Stomach (tissue), 4 donors: ENCODE measurements at regions not wholly inside any gene's neighbourhood (a gene's known extent, or its start where the extent isn't known, plus 50 kb on each side); places are given as distances from the start of the nearest gene placed in this dataset.

ENCODE experiments used
- EP300 ChIP-seq: sonication (generic); formaldehyde crosslinking; IDR thresholded peaks from one replicate; pipeline ENCODE4 v1.6.1; 2017; ENCODE audit warnings: antibody characterized with exemption
- POLR2A ChIP-seq, 4 donors: fragments of 450-650 bp; IDR thresholded peaks; one replicate each; pipeline ENCODE4 v1.6.1; 2016; ENCODE audit warnings: antibody characterized with exemption in 4 of 4, control low read depth in 2 of 4, mild to moderate bottlenecking in 1 of 4, moderate library complexity in 1 of 4
- TF ChIP-seq, protein P1 (sequence below), 7 experiments: fragments of 450-650 bp in 4 of 7; fragments of 200-600 bp in 3 of 7; sonication (generic) in 3 of 7; IDR thresholded peaks; one replicate each; pipeline ENCODE4 v1.5.1; 2016 to 2019; ENCODE audit warnings: antibody characterized with exemption in 7 of 7, control low read depth in 2 of 7, mild to moderate bottlenecking in 1 of 7

DNA sequence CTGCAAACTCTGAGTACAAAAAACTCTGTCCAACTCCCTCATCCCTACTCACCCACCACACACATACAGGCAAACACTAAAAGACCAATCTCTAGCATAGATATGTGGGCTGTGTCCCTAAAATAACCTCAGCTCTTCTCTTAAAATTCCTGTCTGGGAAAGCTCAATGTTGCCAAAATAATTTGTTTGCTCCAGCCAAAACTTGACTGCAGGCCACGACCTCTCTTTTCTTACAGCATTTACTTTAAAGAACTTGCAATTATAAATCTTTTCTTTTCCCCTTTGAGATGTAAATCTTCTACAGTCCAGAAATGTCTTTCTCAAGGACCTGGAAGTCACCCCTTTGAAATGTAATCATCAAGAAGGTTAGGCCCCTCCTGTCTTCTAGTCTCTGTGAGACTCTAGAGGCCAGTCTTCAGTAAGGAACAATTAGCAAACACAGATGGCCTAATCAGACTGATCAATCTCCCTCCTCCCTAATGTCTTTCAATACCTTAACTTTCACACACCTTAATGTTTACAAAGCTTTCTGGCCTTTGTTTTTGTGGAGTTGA is 483.6 kb upstream of the RGS18 start:
- TF ChIP-seq, protein P1, sequence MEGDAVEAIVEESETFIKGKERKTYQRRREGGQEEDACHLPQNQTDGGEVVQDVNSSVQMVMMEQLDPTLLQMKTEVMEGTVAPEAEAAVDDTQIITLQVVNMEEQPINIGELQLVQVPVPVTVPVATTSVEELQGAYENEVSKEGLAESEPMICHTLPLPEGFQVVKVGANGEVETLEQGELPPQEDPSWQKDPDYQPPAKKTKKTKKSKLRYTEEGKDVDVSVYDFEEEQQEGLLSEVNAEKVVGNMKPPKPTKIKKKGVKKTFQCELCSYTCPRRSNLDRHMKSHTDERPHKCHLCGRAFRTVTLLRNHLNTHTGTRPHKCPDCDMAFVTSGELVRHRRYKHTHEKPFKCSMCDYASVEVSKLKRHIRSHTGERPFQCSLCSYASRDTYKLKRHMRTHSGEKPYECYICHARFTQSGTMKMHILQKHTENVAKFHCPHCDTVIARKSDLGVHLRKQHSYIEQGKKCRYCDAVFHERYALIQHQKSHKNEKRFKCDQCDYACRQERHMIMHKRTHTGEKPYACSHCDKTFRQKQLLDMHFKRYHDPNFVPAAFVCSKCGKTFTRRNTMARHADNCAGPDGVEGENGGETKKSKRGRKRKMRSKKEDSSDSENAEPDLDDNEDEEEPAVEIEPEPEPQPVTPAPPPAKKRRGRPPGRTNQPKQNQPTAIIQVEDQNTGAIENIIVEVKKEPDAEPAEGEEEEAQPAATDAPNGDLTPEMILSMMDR (IDR thresholded peaks at IDR 0.05), result no peak
- TF ChIP-seq EP300 (no peak), POLR2A (IDR thresholded peaks at IDR 0.05) (no peak)
